GM12878 (cell line): ENCODE measurements at regions not wholly inside any gene's neighbourhood (a gene's known extent, or its start where the extent isn't known, plus 50 kb on each side); places are given as distances from the start of the nearest gene placed in this dataset.
A peak's percentile ranks its signal among the peaks of the same experiment; 100 is the strongest.

Experiments used
- ATAC-seq: fragments of 200-7000 bp; cut with Tn5 transposase; 3 replicates; pipeline ENCODE4 v1.9.1; 2020; ENCODE audit warnings: mild to moderate bottlenecking, moderate library complexity
- BruUV-seq: library from RNA; stranded (reverse); fragments of 400-500 nt; replicated peaks from 2 replicates; lab custom pipeline; 2021; lab: Mats Ljungman, UMichigan
- CTCF ChIA-PET: fragments of 300-600 bp; sonication (Branson Sonifier 250); formaldehyde crosslinking; extraction: SDS; loops from one replicate; lab custom pipeline; 2021; ENCODE audit warnings: inconsistent platforms; lab: Yijun Ruan, JAX
- POLR2A ChIA-PET: fragments of 350-600 bp; formaldehyde crosslinking; extraction: SDS; loops from one replicate; lab custom pipeline; 2021; ENCODE audit warnings: inconsistent platforms; lab: Charles Lee
- RAD21 ChIA-PET: fragments of 300-600 bp; sonication (Branson Sonifier 250); formaldehyde crosslinking; loops from one replicate; lab custom pipeline; 2023; ENCODE audit warnings: antibody characterized with exemption; ENCODE audit not compliant: unreplicated experiment; lab: Charles Lee
- SMC1A ChIA-PET: fragments of 300-600 bp; sonication (Branson Sonifier 250); formaldehyde crosslinking; loops from one replicate; lab custom pipeline; 2023; ENCODE audit not compliant: unreplicated experiment, uncharacterized antibody; lab: Charles Lee
- DNase-seq: peaks from one replicate; pipeline ENCODE4 v3.0.0-alpha.2; 2011; ENCODE audit warnings: low read depth, low spot score
- FAIRE-seq: peaks from 3 replicates; lab custom pipeline; 2011; peaks lifted over from hg19 to GRCh38; lab: Jason Lieb, UNC
- H2AFZ ChIP-seq: 2 replicates; pipeline ENCODE4 v1.6.0; 2011; ENCODE audit warnings: low read depth, low read length, control low read depth; ENCODE audit not compliant: control insufficient read depth
- H3K27ac ChIP-seq: 2 replicates; pipeline ENCODE4 v1.5.1; 2011; ENCODE audit warnings: control low read depth; ENCODE audit not compliant: control insufficient read depth, insufficient read depth
- H3K27me3 ChIP-seq, 2 experiments: replicated peaks in 1 of 2; 2 replicates each; pipeline versions ENCODE4 v1.6.0 to v1.6.1; 2011; ENCODE audit warnings: low read length in 1 of 2; ENCODE audit not compliant: control insufficient read depth in 2 of 2, insufficient read depth in 2 of 2
- H3K36me3 ChIP-seq, 2 experiments: 2 replicates each; pipeline ENCODE4 v1.5.1; 2011; ENCODE audit warnings: low read length in 1 of 2; ENCODE audit not compliant: control insufficient read depth in 2 of 2, insufficient read depth in 2 of 2
- H3K4me1 ChIP-seq: 2 replicates; pipeline ENCODE4 v1.6.1; 2011; ENCODE audit warnings: mild to moderate bottlenecking, low read length, moderate library complexity, mixed read lengths; ENCODE audit not compliant: control insufficient read depth, insufficient read depth
- H3K4me2 ChIP-seq: 2 replicates; pipeline ENCODE4 v1.6.0; 2011; ENCODE audit warnings: control low read depth; ENCODE audit not compliant: control insufficient read depth, insufficient read depth
- H3K4me3 ChIP-seq: fragments of 200-600 bp; sonication (generic); 2 replicates; pipeline ENCODE4 v1.5.1; 2016
- H3K79me2 ChIP-seq: 2 replicates; pipeline ENCODE4 v1.6.0; 2011; ENCODE audit warnings: low read length; ENCODE audit not compliant: control insufficient read depth, insufficient read depth
- H3K9ac ChIP-seq: 2 replicates; pipeline ENCODE4 v1.8.0; 2011; ENCODE audit warnings: low read length, control low read depth, mixed read lengths; ENCODE audit not compliant: control insufficient read depth, insufficient read depth
- H3K9me3 ChIP-seq: replicated peaks from 3 replicates; pipeline ENCODE4 v1.5.1; 2011; ENCODE audit warnings: mild to moderate bottlenecking, low read length; ENCODE audit not compliant: control insufficient read depth, insufficient read depth
- H4K20me1 ChIP-seq: 2 replicates; pipeline ENCODE4 v1.6.0; 2011; ENCODE audit not compliant: control insufficient read depth, insufficient read depth
- CBFB ChIP-seq: IDR thresholded peaks from 2 replicates; pipeline ENCODE4 v1.6.1; 2016; ENCODE audit warnings: antibody characterized with exemption, low read depth
- CHD4 ChIP-seq: fragments of 200-600 bp; sonication (generic); IDR thresholded peaks from 2 replicates; pipeline ENCODE4 v1.6.1; 2016; ENCODE audit warnings: mild to moderate bottlenecking
- ESRRA ChIP-seq: IDR thresholded peaks from 2 replicates; pipeline ENCODE4 v1.6.1; 2012; ENCODE audit warnings: mild to moderate bottlenecking, low read length, improper control_type of control experiment
- FOXK2 ChIP-seq: fragments of 450-650 bp; IDR thresholded peaks from 2 replicates; pipeline ENCODE4 v1.6.1; 2017; ENCODE audit warnings: mild to moderate bottlenecking, moderate library complexity
- HDAC2 ChIP-seq: fragments of 200-600 bp; sonication (generic); IDR thresholded peaks from 2 replicates; pipeline ENCODE4 v1.6.1; 2017
- JUNB ChIP-seq: IDR thresholded peaks from 2 replicates; pipeline ENCODE4 v1.6.1; 2016; ENCODE audit warnings: antibody characterized with exemption, mild to moderate bottlenecking
- MEF2B ChIP-seq: fragments of 450-650 bp; IDR thresholded peaks from 2 replicates; pipeline ENCODE4 v1.6.1; 2018; ENCODE audit warnings: mild to moderate bottlenecking, moderate library complexity; ENCODE audit not compliant: partially characterized antibody, poor library complexity, severe bottlenecking
- MTA2 ChIP-seq: fragments of 450-650 bp; IDR thresholded peaks from 2 replicates; pipeline ENCODE4 v1.6.1; 2016; ENCODE audit warnings: low read depth, mild to moderate bottlenecking, moderate library complexity
- MXI1 ChIP-seq: fragments of 150-350 bp; IDR thresholded peaks from 2 replicates; pipeline ENCODE4 v1.6.1; 2011; ENCODE audit warnings: low read depth, mild to moderate bottlenecking, inconsistent platforms, low read length, improper control_type of control experiment
- PML ChIP-seq: IDR thresholded peaks from 2 replicates; pipeline ENCODE4 v1.6.1; 2012; ENCODE audit warnings: low read length, inconsistent platforms
- SMAD1 ChIP-seq: fragments of 450-650 bp; IDR thresholded peaks from 2 replicates; pipeline ENCODE4 v1.6.1; 2018; ENCODE audit warnings: mild to moderate bottlenecking, low read depth; ENCODE audit not compliant: partially characterized antibody
- STAT1 ChIP-seq: fragments of 450-650 bp; conservative IDR thresholded peaks from 2 replicates; pipeline ENCODE4 v1.6.1; 2014; ENCODE audit warnings: antibody characterized with exemption, mild to moderate bottlenecking
- TARDBP ChIP-seq: IDR thresholded peaks from 2 replicates; pipeline ENCODE4 v1.6.1; 2016; ENCODE audit warnings: borderline replicate concordance
- WGBS: methylation state at CpG from one replicate; pipeline ENCODE4 v1.1.6; 2016; ENCODE audit warnings: low lambda C conversion rate; ENCODE audit not compliant: insufficient replicate concordance, insufficient coverage; ENCODE audit errors: missing lambda C conversion rate; 5-methylcytosine and 5-hydroxymethylcytosine counted together
- in situ Hi-C: fragments of 300-500 bp; cut with MboI; formaldehyde crosslinking; loops from 9 replicates; pipeline ENCODE4 v1.14.3; 2018; ENCODE audit warnings: mixed read lengths
- intact Hi-C: fragments of 100-400 bp; cut with micrococcal nuclease; formaldehyde crosslinking; loops from one replicate; pipeline ENCODE4 v1.14.2; 2022; ENCODE audit not compliant: unreplicated experiment
- TF ChIP-seq, protein P1 (sequence below): IDR thresholded peaks from 2 replicates; pipeline ENCODE4 v1.6.1; 2011; ENCODE audit warnings: low read depth, mild to moderate bottlenecking, low read length, moderate library complexity, borderline replicate concordance; ENCODE audit errors: extremely low read depth

DNA sequence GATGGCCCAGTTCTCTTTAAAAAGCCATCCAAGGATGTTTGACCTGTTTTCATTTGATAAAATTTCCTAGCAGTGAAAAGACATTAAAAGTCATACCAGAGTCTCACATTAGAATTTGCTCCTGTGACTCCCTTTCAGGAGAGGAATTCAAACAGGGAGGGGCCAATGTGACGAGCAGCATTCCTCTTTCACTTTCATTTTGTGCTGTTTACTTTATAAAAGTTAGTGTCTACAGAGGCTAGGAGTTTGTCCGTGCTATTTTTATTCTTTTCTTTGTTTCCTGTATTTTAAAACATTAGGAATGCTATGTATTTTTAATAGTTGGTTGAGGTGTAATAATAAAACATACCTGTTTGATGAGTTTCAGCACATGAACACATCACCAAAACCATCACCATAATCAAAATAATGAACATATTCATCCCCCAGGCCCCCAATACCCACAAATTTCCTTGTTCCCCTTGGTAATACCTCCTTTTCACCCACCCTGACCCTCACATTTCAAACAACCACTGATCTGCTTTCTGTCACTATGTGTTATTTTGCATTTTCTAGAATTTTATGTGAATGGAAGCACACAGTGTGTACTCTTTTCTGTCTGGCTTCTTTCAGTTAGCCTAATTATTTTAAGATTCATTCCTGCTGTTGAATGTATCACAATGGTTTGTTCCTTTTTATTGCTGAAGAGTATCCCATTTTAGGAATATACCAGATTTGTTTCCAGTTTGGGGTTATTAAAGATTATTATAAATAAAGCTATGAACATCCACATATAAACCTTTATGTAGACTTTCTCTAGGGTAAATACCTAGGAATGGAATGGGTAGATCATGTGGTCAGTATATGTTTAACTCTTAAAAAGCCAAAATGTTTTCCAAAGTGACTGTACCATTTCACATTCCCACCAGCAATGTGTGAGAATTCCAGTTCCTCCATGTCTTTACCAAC is 129.5 kb downstream of the TENT5C start:
- CTCF ChIA-PET: interaction anchor here (0.6 to 2.5 kb wide), 6 partner anchors 19 to 1567 kb away, joined by 3 to 13 read pairs (median 5); no protein-coding TSS in a partner anchor

DNA sequence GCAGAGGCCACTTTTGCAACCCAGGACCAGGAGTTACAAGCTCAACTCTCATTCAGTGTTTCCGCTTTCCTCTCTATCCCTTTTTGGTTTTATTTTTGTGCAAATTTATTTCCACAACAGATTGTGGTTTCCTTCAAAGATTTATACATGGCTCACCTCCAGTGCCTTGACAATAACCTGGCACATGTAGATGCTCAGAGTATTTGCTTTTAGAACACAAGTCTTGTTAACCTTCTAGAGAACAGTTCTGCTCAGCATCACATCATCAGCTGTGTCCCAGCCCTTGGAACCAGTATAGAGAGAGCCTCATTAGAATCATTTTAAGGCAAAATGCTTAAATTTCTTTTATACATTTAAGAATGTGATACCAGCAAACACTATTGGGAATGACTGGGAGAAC is 133.7 kb downstream of the TENT5C start:
- 100% methylated on average over 1 of the region's 1 CpG for WGBS
- no peak overlapping the region for H3K9ac ChIP-seq
- in situ Hi-C loops: no loop called here
- RAD21 ChIA-PET: no interaction called here
- SMC1A ChIA-PET: interaction anchor here (1.4 kb wide), 1 partner anchor 20 kb away, joined by 3 read pairs; no protein-coding TSS in a partner anchor
- ATAC-seq (no peak), FAIRE-seq (no peak), DNase-seq (no peak)
- no peak for TF ChIP-seq HDAC2
- TF ChIP-seq CHD4: no peak
- no peak for TF ChIP-seq JUNB
- no peak for TF ChIP-seq CBFB
- TF ChIP-seq PML: no peak
- no peak for TF ChIP-seq MEF2B
- TF ChIP-seq, protein P1, sequence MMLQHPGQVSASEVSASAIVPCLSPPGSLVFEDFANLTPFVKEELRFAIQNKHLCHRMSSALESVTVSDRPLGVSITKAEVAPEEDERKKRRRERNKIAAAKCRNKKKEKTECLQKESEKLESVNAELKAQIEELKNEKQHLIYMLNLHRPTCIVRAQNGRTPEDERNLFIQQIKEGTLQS: no peak
- TF ChIP-seq MTA2: no peak
- no peak for TF ChIP-seq TARDBP
- H3K4me2 ChIP-seq: no peak overlapping the region
- H3K79me2 ChIP-seq: no peaks in the 10 kb centered on the region
- no peaks in the 10 kb centered on the region for H3K9me3 ChIP-seq
- intact Hi-C loops: no loop called here
- POLR2A ChIA-PET: no interaction called here
- H3K4me1 ChIP-seq: 0 out of 2 replicates have a peak, but pooled peaks cover 2% of the 10 kb centered on the region
- H3K36me3 ChIP-seq: no peaks in the 10 kb centered on the region
- H2AFZ ChIP-seq: no peak overlapping the region
- H3K27me3 ChIP-seq: no peaks in the 10 kb centered on the region; a peak in 1 of 4 replicates
- H3K27ac ChIP-seq: no peak overlapping the region
- BruUV-seq: no TSS peak
- no peaks in the 10 kb centered on the region for H4K20me1 ChIP-seq
- CTCF ChIA-PET: interaction anchor here (3.5 kb wide), 1 partner anchor 14 kb away, joined by 13 read pairs; no protein-coding TSS in a partner anchor
- no peak overlapping the region for H3K4me3 ChIP-seq

More for the DNA sequence above, 129.5 kb downstream of the TENT5C start:
- Histone ChIP-seq H4K20me1 (no peaks in the 10 kb centered on the region), H3K27me3 (no peaks in the 10 kb centered on the region; a peak in 1 of 4 replicates)
- peak; percentile 9 for DNase-seq
- TF ChIP-seq MXI1 (no peak), FOXK2 (peak; percentile 71), STAT1 (no peak), SMAD1 (no peak), ESRRA (no peak), CHD4 (no peak), MEF2B (no peak)
- TF ChIP-seq, all 136 proteins: peak for 1
- in situ Hi-C loops (no loop called here), intact Hi-C loops (no loop called here)
- RAD21 ChIA-PET: no interaction called here
- ATAC-seq (peak; percentile 69), FAIRE-seq (peak; percentile 88)
- POLR2A ChIA-PET: no interaction called here
- 5% methylated on average over 2 of the region's 2 CpGs for WGBS
- Histone ChIP-seq H2AFZ (peak overlapping the region; percentile 94), H3K36me3 (no peaks in the 10 kb centered on the region), H3K9me3 (no peaks in the 10 kb centered on the region), H3K79me2 (no peaks in the 10 kb centered on the region), H3K27ac (no peak overlapping the region), H3K4me2 (peak overlapping the region; percentile 73), H3K4me3 (no peak overlapping the region), H3K4me1 (0 out of 2 replicates have a peak, but pooled peaks cover 2% of the 10 kb centered on the region), H3K9ac (no peak overlapping the region)
- no TSS peak for BruUV-seq
- SMC1A ChIA-PET: interaction anchor here (0.7 kb wide), 1 partner anchor 18 kb away, joined by 3 read pairs; no protein-coding TSS in a partner anchor
